Stimulated activated CD4-positive, alpha-beta T cell treated with anti-CD3 and anti-CD28 coated beads, Interleukin-4, amount 100 ng/mL, for 24 hours (primary cell): ENCODE measurements at regions not wholly inside any gene's neighbourhood (a gene's known extent, or its start where the extent isn't known, plus 50 kb on each side); places are given as distances from the start of the nearest gene placed in this dataset.

Experiments used
- DNase-seq: peaks from one replicate; pipeline ENCODE4 v3.0.0-alpha.2; 2020

GRCh38 chr1:108082738-108083562, 117.2 kb downstream of the SLC25A24 start:
- peak; percentile 27 for DNase-seq

- no peak for DNase-seq
Observed at GRCh38 chr1:108082001-108082400, 117.0 kb upstream of the VAV3 start.

DNA sequence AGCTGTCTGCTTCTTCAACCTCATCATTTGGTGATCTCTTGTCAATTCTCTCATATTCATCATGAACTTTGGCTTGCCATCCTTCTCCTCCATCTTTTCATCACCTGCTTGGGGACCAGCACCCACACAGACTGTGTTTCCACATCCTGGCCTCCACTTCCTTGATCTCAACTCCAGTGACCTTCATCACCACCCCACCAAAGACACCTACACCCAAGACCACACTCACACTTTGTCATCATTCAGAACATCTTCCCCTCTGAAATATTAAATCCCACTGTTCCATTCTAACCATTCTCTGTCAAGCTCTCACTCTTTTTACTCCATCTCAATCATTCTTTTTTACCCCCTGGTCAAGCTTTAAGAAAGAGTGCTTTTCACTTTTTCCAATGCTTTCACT, 115.5 kb upstream of the VAV3 start:
- DNase-seq, result peak; percentile 45

- DNase-seq, result peak; percentile 28
Observed at GRCh38 chr1:108079440-108080025, 114.6 kb upstream of the VAV3 start.

DNA sequence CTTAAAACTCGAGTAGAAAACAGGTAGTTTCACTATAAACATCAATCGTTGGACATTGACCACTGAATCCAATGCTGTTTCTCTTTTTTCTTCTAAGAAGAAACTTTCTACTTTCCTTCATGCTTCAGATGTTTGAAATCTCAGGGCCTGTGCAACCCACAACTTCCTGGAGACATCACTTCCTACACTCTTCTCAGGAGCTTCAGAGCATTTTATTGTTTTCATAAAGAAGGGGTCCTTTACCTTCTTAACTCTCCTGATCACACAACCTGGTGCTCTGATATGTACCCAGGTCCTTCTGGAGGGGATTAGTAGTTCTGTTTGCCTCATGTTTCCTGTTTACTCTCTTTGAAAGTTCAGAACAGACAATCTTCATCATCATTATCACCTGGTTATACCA, 113.0 kb upstream of the VAV3 start:
- DNase-seq, result no peak

- DNase-seq, result no peak
Observed at GRCh38 chr1:108075055-108075454, 110.1 kb upstream of the VAV3 start.

DNA sequence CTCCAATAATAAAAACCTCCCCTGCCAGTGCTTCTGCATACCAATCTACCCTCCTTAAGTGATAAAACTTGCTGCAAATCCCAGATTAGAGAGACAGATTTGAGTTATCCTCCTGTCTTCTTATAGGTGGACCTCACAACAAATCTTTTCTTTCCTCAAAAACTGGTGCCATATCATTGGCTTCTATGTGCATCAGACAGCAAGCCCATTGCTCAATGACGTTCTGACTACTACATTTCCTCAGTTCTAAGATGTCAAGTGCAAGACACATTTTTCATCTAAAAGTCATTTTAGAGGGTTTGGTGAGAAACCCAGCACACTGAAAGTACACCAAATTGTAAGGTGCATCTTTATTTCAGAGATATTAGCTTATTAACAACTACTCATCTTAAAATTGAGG, 107.8 kb upstream of the VAV3 start:
- no peak for DNase-seq

- no peak for DNase-seq
Observed at GRCh38 chr1:108072212-108072611, 107.2 kb upstream of the VAV3 start.

DNA sequence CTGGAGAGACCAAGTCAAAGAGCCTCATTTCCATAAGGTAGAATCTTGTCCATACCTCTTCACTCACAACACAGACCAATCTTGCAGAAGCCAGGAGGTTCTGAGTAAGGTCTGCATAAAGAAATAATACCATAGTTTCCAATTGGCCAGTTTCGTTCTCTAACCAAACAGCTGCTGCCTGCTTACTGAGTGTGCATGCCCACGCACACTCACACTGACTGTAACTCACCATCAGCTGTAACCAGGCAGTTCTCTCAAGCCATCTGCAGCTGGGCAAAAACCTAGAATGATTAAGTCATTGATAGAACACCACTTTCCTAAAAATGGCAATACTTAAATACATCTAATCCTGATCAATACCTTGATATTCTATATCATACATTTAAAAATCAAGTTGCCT, 106.6 kb upstream of the VAV3 start:
- DNase-seq, result no peak

DNA sequence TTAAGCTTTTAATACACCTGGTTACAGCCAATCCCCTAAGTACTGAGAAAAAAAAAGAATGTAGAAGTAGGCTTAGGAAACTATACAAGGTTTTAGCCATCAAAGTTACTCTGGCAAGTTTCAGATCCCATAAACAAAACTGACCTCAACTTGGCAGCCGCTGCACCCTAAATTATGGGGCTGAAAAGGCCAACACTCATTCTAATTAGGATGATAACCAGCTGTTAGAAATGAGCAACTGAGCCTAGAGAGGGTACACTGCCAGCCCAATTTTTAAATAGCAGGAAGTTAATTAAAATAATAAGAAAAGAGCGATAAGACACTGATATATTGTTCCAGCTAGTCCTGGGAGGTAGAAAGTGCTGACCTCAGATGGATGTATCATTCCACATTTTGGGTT, 105.7 kb upstream of the VAV3 start:
- DNase-seq, result no peak

DNA sequence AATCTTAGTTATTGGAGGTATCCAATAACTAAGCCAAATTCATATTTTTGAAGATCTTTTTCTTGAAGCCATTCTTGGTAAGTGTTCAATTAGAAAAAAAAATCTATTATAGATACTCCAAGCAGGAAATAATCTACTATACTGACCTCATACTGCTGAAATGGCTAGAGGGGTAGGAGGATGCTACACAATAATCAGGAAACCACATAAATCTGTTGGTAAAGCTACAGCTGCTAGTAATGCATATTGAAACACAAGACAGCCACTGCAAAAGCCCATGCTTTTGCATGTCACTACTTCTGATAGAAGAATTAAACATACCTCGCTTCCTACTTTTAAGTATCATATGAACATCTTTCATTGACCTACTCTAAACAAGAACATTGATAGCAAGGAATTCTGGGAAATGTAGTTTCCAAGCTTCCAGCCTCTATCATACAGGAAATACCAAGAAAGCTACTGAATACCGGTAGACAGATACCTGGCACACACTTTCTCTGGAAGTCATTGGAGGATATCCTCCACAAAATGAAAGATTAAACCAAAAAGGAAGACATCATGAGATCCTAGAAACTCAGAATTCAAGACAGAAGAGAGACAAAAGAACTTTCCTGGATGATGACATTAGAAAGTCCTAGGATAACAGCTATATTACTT, 103.0 kb upstream of the VAV3 start:
- DNase-seq, result no peak

GRCh38 chr1:108066808-108067207, 101.8 kb upstream of the VAV3 start:
- DNase-seq, result no peak

- no peak for DNase-seq
Observed at GRCh38 chr1:108064255-108064654, 99.3 kb upstream of the VAV3 start.

GRCh38 chr1:108063703-108064102, 98.7 kb upstream of the VAV3 start:
- DNase-seq, result no peak

DNA sequence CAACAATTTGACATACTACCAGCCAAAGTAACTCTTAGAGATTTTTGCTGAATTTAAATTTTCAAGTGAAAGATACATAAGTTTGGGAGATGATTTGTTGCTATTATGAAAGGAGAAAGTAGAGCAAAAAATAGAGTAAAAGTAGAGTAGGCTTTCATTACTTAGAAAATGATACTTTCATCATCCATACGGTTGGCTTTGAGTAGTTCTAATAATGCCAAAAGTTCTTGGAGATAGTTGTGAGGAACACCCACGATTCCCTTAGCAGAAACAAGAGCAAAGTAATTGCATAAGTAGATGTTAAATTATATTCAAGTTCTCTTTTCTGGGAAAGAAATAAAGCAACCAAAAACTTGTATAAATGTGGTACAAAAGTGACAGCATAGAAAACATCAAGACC, 95.0 kb upstream of the VAV3 start:
- DNase-seq, result no peak

DNA sequence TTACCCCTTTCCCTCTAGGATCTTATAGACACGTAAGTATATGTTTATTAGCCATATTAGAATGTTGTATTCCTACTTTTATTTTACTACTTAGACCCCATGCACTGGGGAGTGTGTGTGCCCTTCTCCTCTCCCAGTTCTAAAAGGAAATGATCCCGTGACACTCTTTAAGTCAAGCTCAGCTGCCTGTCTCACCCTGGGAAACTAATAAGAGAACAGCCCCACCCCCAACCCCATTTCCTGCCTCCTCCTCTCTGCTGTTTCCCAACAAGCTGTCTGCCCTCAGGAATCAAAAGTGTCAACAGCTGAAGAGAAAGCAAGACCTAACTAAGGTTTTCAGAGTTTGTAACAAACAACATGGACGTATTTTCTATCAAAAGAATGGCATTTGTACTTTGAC, 92.6 kb upstream of the VAV3 start:
- DNase-seq, result no peak

GRCh38 chr1:108056436-108056990, 91.5 kb upstream of the VAV3 start:
- DNase-seq, result no peak

DNA sequence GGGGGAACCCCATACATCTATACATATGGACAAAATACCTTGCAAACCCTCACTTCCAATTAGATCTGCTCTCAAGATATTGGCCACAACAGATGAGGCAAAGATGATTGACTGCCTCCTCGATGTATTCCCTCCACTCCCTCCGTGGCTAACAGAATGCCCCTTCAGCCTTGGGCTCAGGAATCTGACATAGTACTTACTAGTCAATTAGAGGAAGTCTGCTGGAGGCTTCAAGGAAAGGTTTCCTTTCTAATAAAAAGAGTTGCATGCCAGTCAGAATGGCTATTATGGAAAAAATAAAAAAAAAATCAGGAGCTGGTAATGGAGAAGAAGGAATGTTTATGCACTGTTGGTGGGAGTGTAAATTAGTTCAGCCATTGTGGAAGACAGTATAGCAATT, 90.4 kb upstream of the VAV3 start:
- DNase-seq, result no peak

DNA sequence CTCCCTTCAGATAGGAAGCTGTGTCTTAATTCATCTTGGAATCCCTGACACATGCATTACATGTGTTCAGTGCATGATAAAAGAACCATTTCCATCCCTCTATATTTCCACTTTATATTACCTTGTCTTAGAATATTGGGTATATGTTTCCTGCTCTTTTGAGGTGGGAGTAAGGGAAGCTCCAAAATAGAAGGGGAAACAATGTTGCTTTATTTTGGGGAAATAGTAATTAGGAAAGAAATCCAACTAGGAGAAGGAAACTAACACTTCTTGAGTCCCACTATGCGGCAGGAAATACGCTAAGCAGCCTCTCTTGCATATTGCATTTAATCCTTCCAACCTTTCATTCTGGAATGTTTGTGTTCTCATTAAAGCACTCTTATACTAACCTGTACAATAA, 89.4 kb upstream of the VAV3 start:
- no peak for DNase-seq

GRCh38 chr1:108053270-108054013, 88.5 kb upstream of the VAV3 start:
- no peak for DNase-seq

DNA sequence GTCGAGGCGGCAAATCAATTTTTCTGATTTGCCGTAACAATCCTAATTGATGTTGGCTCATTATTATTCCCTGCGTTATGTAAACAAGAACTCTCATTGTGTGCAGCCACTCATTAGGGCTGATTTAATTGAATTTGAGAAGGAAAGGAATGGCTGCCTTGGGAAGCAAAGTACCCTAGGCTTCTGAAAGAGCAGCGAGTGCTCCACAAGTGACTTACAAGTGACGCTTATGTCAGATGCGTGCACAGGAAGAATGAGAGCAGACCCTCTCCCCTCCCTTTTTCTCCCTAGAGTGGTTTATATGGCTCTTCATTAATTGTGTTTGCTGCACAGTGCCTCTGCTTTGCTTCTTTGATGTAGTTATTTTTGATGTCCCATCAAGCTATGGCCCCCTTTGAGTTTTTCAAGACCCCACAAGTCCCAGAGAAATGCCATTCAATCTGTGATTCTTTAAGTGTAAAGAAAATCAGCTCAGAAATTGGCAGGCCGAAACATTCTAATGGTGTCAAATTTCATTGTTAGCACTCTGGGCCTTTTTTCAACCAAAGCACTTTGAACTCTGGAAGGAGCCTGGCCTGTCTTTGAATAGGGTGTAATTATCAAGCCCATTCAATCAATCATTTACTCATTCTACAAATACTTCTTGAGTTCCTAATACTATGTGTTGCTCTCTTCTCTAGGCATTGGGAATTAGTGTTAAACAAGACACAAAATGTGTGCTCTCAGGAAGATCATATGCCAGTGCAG, 86.8 kb upstream of the VAV3 start:
- DNase-seq, result no peak

DNA sequence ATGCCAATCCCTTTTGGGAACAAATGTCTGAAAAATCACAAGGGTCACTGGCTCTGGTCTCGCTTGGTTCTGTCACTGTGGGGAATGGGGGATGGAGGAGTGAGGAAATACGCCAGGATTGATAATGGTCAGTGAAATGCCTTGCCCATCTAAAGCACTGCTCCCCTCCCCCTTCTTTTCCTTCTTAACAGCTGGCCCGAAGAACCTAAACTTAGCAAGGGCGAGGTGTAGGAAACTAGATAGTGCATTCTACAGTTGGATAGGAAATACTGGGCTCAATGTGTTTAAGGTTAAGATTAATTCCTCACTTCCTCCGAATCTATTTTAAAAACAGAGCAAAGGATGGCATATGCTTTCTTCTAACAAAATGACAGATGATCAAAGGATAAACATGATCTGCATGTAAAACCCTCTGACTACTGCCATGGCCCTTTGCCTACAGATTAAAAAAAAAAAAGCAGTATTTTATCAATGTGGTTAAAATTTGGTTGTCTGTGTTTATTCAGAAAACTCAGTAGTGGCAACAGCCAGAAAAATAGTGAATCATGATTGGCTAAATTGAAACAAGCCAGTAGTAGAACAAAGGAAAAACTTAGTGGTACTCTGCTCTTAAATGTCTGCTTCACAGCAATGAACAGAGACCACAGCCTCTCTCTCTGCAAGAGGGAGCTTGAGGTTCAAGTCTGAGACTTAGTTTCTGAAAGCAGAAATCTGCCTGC, 86.1 kb upstream of the VAV3 start:
- DNase-seq, result peak; percentile 13
